Hindlimb muscle (tissue), 1 donor: ENCODE measurements at regions not wholly inside any gene's neighbourhood (a gene's known extent, or its start where the extent isn't known, plus 50 kb on each side); places are given as distances from the start of the nearest gene placed in this dataset.

Experiments
- DNase-seq: peaks from one replicate; pipeline ENCODE4 v3.0.0-alpha.2; 2013

- DNase-seq, result no peak
These were observed 740.0 kb upstream of the TMEM132C start for GRCh38 chr12:127526925-127527324.

GRCh38 chr12:127528551-127528950 lies 738.4 kb upstream of the TMEM132C start:
- no peak for DNase-seq

GRCh38 chr12:127531542-127531941 lies 735.4 kb upstream of the TMEM132C start:
- no peak for DNase-seq

GRCh38 chr12:127533353-127533752 lies 733.6 kb upstream of the TMEM132C start:
- no peak for DNase-seq

GRCh38 chr12:127536833-127537428 lies 730.0 kb upstream of the TMEM132C start:
- no peak for DNase-seq

- DNase-seq, result no peak
These were observed 728.7 kb upstream of the TMEM132C start for GRCh38 chr12:127538316-127538715.

GRCh38 chr12:127539226-127539858 lies 727.6 kb upstream of the TMEM132C start:
- DNase-seq, result no peak

GRCh38 chr12:127542391-127542790 lies 724.6 kb upstream of the TMEM132C start:
- no peak for DNase-seq

- no peak for DNase-seq
These were observed 724.0 kb upstream of the TMEM132C start for GRCh38 chr12:127542931-127543330.

- DNase-seq, result no peak
These were observed 720.1 kb upstream of the TMEM132C start for GRCh38 chr12:127546721-127547505.

- no peak for DNase-seq
These were observed 718.8 kb upstream of the TMEM132C start for GRCh38 chr12:127548123-127548553.

GRCh38 chr12:127550271-127550670 lies 716.7 kb upstream of the TMEM132C start:
- DNase-seq, result no peak

- no peak for DNase-seq
These were observed 714.1 kb upstream of the TMEM132C start for GRCh38 chr12:127552838-127553237.

- DNase-seq, result no peak
These were observed 711.9 kb upstream of the TMEM132C start for GRCh38 chr12:127555071-127555470.

- no peak for DNase-seq
These were observed 710.6 kb upstream of the TMEM132C start for GRCh38 chr12:127556231-127556886.

- no peak for DNase-seq
These were observed 708.6 kb upstream of the TMEM132C start for GRCh38 chr12:127558361-127558760.

- DNase-seq, result no peak
These were observed 707.5 kb upstream of the TMEM132C start for GRCh38 chr12:127559349-127560040.

- DNase-seq, result no peak
These were observed 706.9 kb upstream of the TMEM132C start for GRCh38 chr12:127560041-127560478.

- DNase-seq, result no peak
These were observed 704.2 kb upstream of the TMEM132C start for GRCh38 chr12:127562816-127563215.

GRCh38 chr12:127565241-127565640 lies 701.7 kb upstream of the TMEM132C start:
- no peak for DNase-seq

GRCh38 chr12:127567531-127567930 lies 699.4 kb upstream of the TMEM132C start:
- no peak for DNase-seq

- DNase-seq, result no peak
These were observed 696.6 kb upstream of the TMEM132C start for GRCh38 chr12:127570387-127570786.
